Stimulated activated CD8-positive, alpha-beta memory T cell treated with anti-CD3 and anti-CD28 coated beads, Interleukin-4, amount 100 ng/mL, for 48 hours (primary cell): ENCODE measurements at regions not wholly inside any gene's neighbourhood (a gene's known extent, or its start where the extent isn't known, plus 50 kb on each side); places are given as distances from the start of the nearest gene placed in this dataset.

ENCODE experiments used
- DNase-seq: peaks from one replicate; pipeline ENCODE4 v3.0.0-alpha.2; 2020

DNA sequence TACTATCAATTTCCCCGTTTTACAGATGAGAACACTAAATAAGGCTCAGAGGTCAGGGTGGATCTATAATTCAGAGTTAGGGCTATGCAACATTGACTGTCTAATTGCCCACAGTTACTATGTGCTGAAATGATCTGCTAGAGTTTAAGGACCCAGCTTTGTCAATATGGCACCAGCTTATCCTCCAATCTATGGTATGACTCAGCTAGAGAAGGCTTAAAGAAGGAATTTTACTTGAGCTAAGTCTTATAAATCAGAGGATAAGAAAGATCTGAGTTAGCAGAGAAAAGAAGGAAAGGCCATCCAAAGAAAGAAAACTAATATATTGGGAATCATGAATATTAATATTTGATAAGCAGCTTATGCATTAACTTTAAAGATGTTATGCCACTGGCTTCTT is 78.1 kb downstream of the ASB9 start:
- DNase-seq = no peak

DNA sequence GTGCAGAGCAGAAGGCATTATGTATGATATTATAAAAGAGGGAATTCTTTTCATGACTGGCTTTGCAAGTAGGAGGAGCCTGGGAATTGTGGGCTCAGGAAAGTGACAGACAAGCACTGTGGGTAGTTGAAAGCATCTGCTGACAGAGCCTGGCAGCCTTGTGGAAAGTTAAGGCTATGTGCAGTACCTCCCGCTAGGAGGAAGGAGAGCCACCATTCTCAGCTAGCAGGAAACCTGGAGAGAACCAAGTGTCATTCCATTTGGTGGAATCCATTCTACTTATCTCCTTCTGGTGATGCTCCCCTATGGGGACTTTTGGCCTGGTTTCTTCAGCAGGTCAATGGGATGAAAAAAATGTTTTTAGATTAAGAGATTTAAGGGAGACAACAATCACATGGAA is 81.8 kb downstream of the ASB9 start:
- DNase-seq = no peak

GRCh38 chrX:15177316-15177715 is 92.6 kb downstream of the ASB9 start:
- no peak for DNase-seq

GRCh38 chrX:15173411-15173810 is 96.5 kb downstream of the ASB9 start:
- DNase-seq = no peak

DNA sequence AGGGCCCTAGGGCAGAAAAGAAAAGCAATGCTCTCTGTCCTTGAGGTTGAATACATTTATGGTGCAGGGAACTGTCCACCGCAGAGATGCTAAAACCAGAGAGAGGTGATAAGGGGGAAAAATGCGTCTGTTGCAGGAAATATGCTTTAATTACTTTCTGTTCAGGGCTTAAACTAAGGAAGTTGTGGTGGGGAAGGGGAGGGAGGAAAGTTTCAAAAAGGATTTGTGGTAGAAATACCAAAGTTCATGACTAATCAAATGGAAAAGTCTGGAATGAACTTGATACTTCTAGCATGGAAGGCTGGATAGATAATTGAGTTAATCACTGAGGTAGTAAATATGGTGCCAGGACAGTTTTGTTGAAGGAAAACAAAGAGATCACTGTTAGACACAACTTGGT is 99.0 kb downstream of the ASB9 start:
- no peak for DNase-seq

GRCh38 chrX:15167826-15168225 is 102.1 kb downstream of the ASB9 start:
- DNase-seq = no peak

- DNase-seq = no peak
These were observed 104.1 kb downstream of the ASB9 start for GRCh38 chrX:15165832-15166231.

DNA sequence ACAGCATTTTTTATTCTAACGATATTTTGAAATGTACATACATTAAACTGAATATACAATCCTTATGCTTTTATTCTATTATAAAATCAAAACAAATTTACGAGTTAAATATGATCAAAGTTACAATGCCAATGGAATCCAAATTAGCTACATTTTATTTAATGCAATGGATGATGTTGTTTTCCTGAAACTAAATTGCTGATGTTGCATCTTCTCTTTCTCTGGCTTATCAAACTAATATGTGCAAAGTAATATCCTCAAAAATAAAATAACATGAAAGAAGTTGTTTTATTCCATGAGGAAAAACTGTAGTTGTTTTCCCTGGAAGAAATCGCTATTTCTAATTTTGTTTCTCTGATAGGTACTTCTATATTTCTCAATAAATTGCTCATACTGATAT is 106.8 kb downstream of the ASB9 start:
- DNase-seq = no peak

- DNase-seq = no peak
These were observed 109.3 kb downstream of the ASB9 start for GRCh38 chrX:15160558-15161095.

- peak; percentile 28 for DNase-seq
These were observed 111.0 kb downstream of the ASB9 start for GRCh38 chrX:15158736-15159406.

GRCh38 chrX:15158350-15158735 is 111.5 kb downstream of the ASB9 start:
- DNase-seq = no peak

DNA sequence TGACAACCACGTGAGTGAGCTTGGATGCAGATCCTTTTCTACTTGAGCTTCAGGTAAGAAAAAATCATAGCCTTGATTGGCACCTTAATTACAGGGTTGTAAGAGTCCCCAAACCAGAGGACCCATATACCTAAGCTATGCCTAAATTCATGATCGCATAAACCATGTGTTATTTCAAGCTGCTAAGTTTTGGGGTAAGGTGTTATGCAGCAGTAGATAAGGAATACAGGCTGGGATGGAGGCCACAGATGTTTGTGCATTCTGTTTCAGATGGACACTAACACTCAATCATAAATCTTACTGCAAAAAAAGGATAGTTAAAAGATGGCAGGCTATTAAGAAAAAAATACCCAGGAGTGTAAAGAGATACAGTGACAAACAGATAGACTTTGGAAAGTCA is 112.3 kb downstream of the ASB9 start:
- DNase-seq = no peak

DNA sequence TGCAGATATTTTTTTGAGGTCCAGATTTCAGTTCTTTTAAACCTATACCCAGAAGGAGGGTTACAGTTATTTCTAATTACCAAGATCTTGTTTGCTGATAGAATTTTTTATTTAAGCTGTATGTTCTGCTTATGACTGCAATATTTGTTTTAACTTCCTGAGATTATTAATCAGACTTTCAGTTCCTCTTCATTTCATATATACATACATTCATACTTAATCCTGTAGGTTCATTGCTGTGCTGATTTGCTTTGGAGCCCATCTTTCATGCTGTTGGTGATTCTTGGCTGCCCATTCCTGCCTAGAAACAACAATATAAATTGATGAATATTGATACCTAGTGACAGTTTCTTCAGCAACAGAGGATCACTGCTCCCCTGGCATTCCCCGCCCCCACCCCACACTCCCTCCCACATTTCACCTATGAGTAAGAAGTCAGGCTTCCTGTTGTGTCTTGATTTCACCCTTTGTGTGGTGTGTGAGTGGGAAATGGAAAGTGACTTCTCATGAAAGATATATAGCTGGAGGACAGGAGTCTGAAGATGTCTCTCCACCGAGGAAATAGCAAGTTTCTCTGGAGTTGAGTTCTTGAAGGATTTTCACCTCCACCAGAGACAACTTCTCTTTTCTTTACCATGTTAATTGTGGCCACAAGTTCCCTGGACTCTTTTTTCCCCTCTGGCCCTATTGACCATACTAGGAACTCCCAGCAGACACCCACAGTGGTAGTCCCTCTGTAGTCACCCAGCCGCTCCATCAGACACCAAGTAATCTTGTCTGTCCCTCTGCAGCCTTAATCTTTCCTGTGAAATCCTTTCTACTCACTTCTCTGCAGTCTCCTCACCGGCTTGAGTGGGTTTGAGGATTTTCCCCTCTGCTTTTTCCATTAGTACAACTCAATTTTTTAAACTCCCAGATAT is 118.4 kb downstream of the ASB9 start:
- peak; percentile 37 for DNase-seq

- no peak for DNase-seq
These were observed 119.3 kb downstream of the ASB9 start for GRCh38 chrX:15150586-15150985.

GRCh38 chrX:15146515-15146914 is 123.4 kb downstream of the ASB9 start:
- peak; percentile 52 for DNase-seq

- DNase-seq = no peak
These were observed 126.1 kb downstream of the ASB9 start for GRCh38 chrX:15143825-15144121.

DNA sequence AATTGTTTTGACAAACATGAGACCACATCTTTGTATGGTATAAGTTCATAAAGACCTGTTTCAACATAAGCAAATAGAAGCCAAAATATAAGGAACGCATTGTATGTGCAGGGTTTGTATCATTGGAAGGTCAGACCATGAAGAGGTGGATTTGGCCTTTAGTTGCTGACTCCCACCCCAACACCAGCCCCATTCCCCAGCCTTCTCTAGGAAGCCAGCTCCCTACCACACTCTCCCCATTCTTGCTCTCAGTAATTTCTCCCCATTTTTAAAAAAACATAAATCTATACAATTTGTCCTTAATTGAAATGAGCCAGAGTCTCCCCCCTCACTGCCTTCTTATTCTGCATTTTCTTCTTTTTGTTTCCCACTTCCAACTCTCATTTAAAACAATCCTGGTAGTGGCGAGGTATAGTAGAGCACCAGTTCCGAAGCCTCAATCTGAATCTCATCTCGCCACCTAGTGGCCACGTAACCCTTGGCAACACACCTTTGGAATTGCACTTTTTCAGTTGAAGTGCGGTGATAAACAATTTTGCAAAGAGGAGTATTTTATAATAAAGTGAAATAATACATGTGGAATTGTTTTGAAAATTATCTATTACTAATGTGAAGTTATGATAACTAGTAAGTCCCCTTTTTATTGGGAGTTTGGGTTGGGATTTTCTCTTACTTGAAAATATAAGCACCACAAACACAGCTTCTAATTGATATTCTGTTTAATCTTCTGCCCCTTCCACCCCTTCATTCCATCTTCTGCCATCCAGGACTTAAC is 126.6 kb downstream of the ASB9 start:
- peak; percentile 64 for DNase-seq

DNA sequence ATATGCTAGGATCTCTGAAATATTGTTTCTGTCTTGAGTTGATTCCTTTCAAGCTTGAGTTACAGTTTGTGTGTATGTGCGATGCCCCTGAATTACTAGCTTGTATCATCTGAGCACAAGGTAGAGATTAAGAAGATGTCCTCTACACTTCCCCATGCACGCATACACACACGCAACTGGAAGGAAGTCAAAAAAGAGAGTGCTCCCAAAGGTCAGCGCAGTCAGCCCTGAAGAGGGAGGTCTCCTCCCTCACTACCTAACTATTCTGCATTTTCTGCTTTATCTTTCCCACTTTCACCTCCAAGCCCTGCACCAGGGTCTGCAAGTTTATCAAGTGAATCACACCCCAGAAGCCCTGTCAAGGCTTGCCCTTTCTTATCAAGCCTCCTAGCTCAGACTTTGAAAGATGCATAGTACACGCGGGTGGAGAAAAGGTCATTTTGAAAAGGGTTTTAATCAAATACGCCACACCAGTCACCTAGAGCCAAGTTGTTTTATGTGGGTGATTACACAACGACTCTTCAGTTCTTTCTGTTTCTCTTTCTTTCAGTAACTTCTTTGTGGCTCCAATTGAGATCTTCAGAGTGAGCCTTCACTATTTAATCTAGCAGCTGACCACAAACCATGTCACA is 127.7 kb downstream of the ASB9 start:
- no peak for DNase-seq

DNA sequence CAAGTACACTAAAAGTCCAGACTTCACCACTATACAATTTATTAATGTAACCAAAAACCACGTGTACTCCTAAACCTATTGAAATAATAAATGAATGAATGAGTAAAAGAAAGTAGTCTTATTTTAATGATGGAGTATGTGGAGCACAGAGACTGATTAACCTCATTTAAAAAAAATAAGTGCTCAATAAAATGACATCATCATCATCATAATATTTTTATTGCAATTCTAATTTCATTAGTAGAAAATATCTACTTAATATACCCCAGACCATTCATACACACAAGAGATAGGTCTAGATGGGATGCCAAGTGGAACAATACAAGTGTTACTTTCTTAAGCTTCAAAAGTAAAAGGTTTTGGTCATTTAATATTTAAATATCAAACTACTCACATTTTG is 133.1 kb downstream of the ASB9 start:
- no peak for DNase-seq

- DNase-seq = no peak
These were observed 140.5 kb downstream of the ASB9 start for GRCh38 chrX:15129412-15129811.

DNA sequence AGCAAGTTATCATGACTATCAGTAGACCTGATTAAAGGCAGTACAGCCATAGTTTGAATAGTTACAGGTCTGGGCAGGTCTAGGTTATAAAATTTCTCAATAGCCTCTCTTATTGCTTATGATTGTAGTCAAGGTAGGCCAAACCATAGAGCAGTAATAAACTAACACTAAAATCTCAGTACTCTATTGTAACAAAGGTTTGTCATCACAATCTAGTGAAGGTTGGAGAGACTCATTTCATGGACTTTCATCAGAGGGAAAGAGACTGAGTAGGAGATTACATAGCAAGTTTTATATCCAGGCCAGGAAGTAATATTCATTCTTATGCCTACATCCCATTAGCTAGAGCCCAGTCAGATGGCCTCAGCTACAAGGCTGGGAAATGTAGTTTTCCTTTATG is 141.0 kb downstream of the ASB9 start:
- no peak for DNase-seq

DNA sequence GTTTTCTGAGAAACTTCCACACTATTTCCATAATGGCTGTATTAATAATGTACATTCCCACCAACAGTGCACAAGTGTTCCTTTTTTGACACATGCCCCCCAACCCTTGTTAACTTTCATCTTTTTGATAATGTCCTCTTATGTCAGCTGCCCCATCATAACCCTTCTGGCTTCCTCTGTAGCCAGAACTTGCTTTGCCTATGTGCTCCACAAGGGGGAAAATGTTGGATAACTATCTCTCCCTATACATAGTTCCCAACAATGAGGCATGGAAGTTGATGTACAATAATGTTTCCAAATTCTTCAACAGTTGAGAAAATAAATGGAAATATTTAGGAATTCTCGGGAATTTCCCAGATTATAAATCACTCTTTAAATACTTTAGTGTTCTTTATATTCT is 142.9 kb downstream of the ASB9 start:
- DNase-seq = no peak

DNA sequence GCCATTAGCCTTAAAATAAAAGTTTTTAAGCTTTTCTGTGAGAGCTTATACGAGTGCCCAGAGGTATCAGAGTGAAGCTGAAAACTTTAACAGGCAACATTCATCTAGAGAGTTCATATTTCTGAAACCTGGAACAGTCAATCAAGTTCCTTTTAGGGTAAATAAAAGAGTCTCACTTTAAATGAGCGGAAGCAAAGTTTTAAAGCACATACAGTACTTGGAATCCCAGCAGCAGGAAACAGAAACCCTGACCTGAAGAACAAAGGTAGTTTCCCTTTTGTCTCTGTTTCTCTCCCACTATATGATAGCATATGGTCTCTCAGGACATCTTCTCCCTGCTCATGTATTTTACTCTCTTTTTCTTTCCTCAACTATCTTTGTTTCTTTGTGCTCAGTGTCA is 153.0 kb downstream of the ASB9 start:
- no peak for DNase-seq
